ENCODE measurements at regions not wholly inside any gene's neighbourhood (a gene's known extent, or its start where the extent isn't known, plus 50 kb on each side); places are given as distances from the start of the nearest gene placed in this dataset.

DNA sequence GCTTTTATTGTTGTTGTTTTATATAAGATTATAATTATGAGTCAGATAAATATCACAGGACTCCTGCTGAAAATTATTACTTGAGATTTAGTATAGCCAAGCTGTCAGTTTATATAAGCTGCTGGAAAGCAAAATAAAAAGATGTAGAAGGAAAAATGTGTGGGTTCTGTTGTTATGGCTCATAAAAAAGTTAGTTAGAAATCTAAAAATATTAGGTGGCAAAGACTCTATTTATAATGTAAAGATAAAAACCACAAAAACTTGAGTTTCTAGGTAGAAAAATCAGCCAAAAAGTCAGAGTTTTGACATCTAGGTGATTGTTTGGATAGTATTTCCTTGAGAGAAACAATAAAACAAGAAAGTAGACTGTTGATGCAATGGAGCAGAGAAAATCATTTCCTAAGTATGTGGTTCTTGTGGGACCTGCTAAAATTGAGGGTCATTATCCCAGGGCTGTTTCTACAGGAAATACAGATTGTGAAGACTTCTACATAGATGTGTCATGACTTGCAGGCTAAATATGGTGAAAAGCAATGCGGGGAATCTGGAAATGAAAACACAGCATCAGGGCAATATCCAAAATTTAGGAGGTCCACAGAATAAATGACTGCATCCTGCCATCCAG lies 1109.6 kb upstream of the CADM2 start:
- Mint-ChIP-seq H3K4me1 (ENCODE audit: low read depth, unreplicated experiment) (no peaks in the 10 kb centered on the region), H3K27ac (ENCODE audit: unreplicated experiment) (no peak overlapping the region), H3K4me3 (ENCODE audit: unreplicated experiment) (no peak overlapping the region), H3K36me3 (ENCODE audit: insufficient read depth, unreplicated experiment) (no peaks in the 10 kb centered on the region), H3K27me3 (ENCODE audit: insufficient read depth, unreplicated experiment) (no peaks in the 10 kb centered on the region), H3K9me3 (ENCODE audit: unreplicated experiment) (no peaks in the 10 kb centered on the region)
- CTCF ChIA-PET, result no interaction called here
- POLR2A ChIA-PET, result no interaction called here
- no peaks in the 10 kb centered on the region for H3K27me3 ChIP-seq (replicated peaks; ENCODE audit: control insufficient read depth, insufficient read depth, low read length)
- no peaks in the 10 kb centered on the region for H3K4me1 ChIP-seq
- intact Hi-C loops (cut with micrococcal nuclease; ENCODE audit: unreplicated experiment), result no loop called here
- H3K9me3 ChIP-seq, result no peaks in the 10 kb centered on the region; the same call in 1 of the 2 replicates
- TF ChIP-seq, protein P1, sequence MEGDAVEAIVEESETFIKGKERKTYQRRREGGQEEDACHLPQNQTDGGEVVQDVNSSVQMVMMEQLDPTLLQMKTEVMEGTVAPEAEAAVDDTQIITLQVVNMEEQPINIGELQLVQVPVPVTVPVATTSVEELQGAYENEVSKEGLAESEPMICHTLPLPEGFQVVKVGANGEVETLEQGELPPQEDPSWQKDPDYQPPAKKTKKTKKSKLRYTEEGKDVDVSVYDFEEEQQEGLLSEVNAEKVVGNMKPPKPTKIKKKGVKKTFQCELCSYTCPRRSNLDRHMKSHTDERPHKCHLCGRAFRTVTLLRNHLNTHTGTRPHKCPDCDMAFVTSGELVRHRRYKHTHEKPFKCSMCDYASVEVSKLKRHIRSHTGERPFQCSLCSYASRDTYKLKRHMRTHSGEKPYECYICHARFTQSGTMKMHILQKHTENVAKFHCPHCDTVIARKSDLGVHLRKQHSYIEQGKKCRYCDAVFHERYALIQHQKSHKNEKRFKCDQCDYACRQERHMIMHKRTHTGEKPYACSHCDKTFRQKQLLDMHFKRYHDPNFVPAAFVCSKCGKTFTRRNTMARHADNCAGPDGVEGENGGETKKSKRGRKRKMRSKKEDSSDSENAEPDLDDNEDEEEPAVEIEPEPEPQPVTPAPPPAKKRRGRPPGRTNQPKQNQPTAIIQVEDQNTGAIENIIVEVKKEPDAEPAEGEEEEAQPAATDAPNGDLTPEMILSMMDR (IDR thresholded peaks at IDR 0.05; ENCODE audit: insufficient read depth in 1 of 2, low read depth in 1 of 2, low read length in 1 of 2, severe bottlenecking in 1 of 2, unreplicated experiment in 1 of 2), result no peak
- no peak overlapping the region for H3K4me3 ChIP-seq (ENCODE audit: low read depth, low read length)
- no peak for DNase-seq
- H3K36me3 ChIP-seq (ENCODE audit: control insufficient read depth, insufficient read depth, low read length), result no peaks in the 10 kb centered on the region
- no TSS peak for BruUV-seq (replicated peaks)

DNA sequence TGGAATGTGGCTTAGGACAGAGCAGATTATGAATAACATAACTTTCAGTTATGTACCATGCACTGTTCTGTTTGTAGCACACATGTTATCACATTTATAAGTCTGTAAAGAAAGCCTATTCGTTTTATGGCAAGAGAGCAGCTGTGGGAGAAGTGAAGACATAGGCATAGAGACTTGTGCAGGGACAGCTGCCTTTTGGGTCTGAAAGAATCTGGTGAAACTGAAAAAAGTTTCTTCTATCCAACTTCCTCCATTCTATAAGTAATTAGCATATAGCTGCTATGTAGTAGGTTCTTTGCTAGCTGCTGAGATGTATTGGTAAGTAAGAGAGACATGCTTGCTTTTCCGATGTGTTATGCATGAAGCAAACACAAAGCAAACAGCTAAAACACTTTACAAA lies 1095.4 kb upstream of the CADM2 start:
- Mint-ChIP-seq H3K4me1 (ENCODE audit: low read depth, unreplicated experiment) (no peaks in the 10 kb centered on the region), H3K27me3 (ENCODE audit: insufficient read depth, unreplicated experiment) (no peaks in the 10 kb centered on the region), H3K4me3 (ENCODE audit: unreplicated experiment) (no peak overlapping the region), H3K9me3 (ENCODE audit: unreplicated experiment) (no peaks in the 10 kb centered on the region), H3K36me3 (ENCODE audit: insufficient read depth, unreplicated experiment) (no peaks in the 10 kb centered on the region), H3K27ac (ENCODE audit: unreplicated experiment) (no peak overlapping the region)
- BruUV-seq (replicated peaks), result no TSS peak
- CTCF ChIA-PET, result no interaction called here
- Histone ChIP-seq H3K27me3 (replicated peaks; ENCODE audit: control insufficient read depth, insufficient read depth, low read length) (no peaks in the 10 kb centered on the region), H3K4me1 (no peaks in the 10 kb centered on the region), H3K36me3 (ENCODE audit: control insufficient read depth, insufficient read depth, low read length) (no peaks in the 10 kb centered on the region), H3K4me3 (ENCODE audit: low read depth, low read length) (no peak overlapping the region), H3K9me3 (no peaks in the 10 kb centered on the region)
- TF ChIP-seq, protein P1 (IDR thresholded peaks at IDR 0.05; ENCODE audit: insufficient read depth in 1 of 2, low read depth in 1 of 2, low read length in 1 of 2, severe bottlenecking in 1 of 2, unreplicated experiment in 1 of 2), result no peak
- POLR2A ChIA-PET, result no interaction called here
- intact Hi-C loops (cut with micrococcal nuclease; ENCODE audit: unreplicated experiment), result no loop called here
- DNase-seq, result no peak

DNA sequence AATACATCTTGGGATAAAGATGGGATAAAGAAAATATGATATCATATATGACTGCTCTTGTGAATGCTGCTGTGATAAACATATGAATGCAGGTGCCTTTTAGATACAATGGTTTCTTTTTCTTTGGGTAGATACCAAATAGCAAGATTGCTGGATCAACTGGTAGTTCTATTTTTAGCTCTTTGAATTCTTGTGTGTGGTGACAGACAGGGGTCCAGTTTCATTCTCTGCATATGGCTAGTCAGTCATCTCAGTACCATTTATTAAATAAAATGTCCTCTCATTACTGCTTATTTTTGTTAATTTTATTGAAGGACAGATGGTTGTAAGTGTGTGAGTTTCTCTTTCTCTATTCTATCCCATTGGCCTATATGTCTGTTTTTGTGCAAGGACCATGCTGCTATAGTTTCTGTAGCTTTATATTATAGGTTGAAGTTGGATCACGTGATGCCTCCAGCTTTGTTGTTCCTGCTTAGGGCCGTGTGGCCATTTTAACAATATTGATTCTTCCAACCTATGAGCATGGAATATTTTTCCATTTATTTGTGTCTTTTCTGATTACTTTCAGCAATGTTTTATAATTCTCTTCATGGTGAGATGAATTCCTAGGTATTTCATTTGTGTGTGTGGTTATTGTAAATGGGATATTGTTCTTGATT lies 1089.8 kb upstream of the CADM2 start:
- Mint-ChIP-seq H3K9me3 (ENCODE audit: unreplicated experiment) (no peaks in the 10 kb centered on the region), H3K36me3 (ENCODE audit: insufficient read depth, unreplicated experiment) (no peaks in the 10 kb centered on the region), H3K27ac (ENCODE audit: unreplicated experiment) (no peak overlapping the region), H3K4me1 (ENCODE audit: low read depth, unreplicated experiment) (no peaks in the 10 kb centered on the region), H3K27me3 (ENCODE audit: insufficient read depth, unreplicated experiment) (no peaks in the 10 kb centered on the region), H3K4me3 (ENCODE audit: unreplicated experiment) (no peak overlapping the region)
- intact Hi-C loops (cut with micrococcal nuclease; ENCODE audit: unreplicated experiment), result no loop called here
- no peaks in the 10 kb centered on the region for H3K9me3 ChIP-seq
- TF ChIP-seq, protein P1 (IDR thresholded peaks at IDR 0.05; ENCODE audit: insufficient read depth in 1 of 2, low read depth in 1 of 2, low read length in 1 of 2, severe bottlenecking in 1 of 2, unreplicated experiment in 1 of 2), result no peak
- BruUV-seq (replicated peaks), result no TSS peak
- no peaks in the 10 kb centered on the region for H3K27me3 ChIP-seq (replicated peaks; ENCODE audit: control insufficient read depth, insufficient read depth, low read length)
- no peaks in the 10 kb centered on the region for H3K36me3 ChIP-seq (ENCODE audit: control insufficient read depth, insufficient read depth, low read length)
- H3K4me1 ChIP-seq, result no peaks in the 10 kb centered on the region
- H3K4me3 ChIP-seq (ENCODE audit: low read depth, low read length), result no peak overlapping the region
- POLR2A ChIA-PET, result no interaction called here
- CTCF ChIA-PET, result no interaction called here
- DNase-seq, result no peak
